ENCODE measurements at regions not wholly inside any gene's neighbourhood (a gene's known extent, or its start where the extent isn't known, plus 50 kb on each side); places are given as distances from the start of the nearest gene placed in this dataset.
"Not testable (repeated sequence)": the region's sequence is repeated elsewhere in the genome, so short reads cannot be mapped to it uniquely, and the experiment has no call there.

DNA sequence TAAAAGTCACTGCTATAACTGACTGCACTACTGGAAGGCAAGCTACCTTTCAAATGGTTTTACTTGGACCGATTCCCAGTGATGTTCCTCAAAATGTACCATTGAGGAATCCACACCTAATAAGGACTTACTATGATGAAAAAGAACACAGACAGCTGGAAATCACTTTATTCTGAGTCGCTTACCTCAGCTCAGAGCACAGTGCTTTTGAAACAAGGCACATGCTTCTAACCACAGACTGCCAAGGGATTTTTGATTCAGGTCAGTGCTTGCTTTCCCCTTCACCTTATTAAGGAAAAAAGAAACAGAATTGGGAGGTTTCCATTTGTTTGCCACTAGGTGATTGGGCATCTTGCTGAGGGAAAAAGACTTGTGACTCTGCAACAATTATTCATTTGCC is 707.5 kb upstream of the FSHR start:
- DNase-seq: no peak

- DNase-seq: no peak
Measured at GRCh38 chr2:49860834-49861233, 706.5 kb upstream of the FSHR start.

GRCh38 chr2:49860170-49860569 is 705.9 kb upstream of the FSHR start:
- DNase-seq: no peak

GRCh38 chr2:49858657-49859056 is 704.3 kb upstream of the FSHR start:
- no peak for DNase-seq

GRCh38 chr2:49858113-49858490 is 703.8 kb upstream of the FSHR start:
- DNase-seq: no peak

DNA sequence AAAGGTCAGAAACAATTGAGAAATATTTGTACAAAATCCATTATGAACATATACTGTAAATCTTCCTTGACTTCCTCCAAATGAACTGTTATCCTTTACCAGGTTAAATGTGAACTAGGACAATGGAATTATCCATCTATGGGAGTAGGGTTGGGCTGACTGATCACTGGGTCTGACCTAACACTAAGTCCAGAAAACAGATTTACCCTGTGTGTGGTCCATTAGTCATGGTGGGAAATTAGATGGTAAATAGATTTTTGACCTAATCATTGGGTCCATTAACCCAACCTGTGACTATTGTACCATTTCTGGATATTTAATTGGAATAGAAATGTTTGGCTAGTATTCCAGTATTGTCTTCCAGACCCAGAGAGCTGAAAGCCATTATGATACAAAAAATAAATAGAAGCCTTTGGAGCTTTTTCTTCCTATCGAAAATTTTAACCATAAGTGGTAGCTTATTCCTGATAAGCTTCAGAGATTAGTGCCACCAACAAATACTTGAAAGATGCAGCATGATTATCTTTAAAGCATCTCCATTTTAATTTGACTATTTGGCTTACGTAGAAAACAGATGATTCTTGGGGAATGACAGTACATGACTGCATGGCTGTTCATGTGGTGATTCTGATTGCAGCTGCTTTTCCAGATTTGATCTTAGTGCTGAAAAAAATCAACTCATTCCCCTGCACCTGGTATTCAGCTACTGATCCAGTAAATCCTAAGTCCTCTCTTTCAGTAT is 703.2 kb upstream of the FSHR start:
- DNase-seq: no peak

GRCh38 chr2:49845671-49846070 is 691.4 kb upstream of the FSHR start:
- DNase-seq: no peak

DNA sequence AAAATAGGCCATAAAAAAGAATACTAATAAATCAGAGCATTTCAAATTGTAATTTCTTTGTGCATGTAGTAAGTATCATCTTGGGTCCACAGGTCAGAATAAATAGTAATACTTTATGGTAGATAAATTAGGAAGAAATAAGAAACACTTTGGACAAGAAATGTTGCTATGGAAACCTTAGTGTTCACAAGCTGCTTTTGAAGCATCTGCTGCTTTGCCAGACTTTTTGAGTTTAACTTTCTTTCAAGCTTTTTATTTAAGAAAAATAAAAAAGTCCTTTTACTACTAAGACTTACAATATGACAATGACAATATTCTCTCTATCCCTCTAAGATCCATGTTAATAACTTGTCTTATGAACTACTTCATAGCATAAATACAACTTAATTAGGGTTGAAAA is 690.7 kb upstream of the FSHR start:
- DNase-seq: no peak

DNA sequence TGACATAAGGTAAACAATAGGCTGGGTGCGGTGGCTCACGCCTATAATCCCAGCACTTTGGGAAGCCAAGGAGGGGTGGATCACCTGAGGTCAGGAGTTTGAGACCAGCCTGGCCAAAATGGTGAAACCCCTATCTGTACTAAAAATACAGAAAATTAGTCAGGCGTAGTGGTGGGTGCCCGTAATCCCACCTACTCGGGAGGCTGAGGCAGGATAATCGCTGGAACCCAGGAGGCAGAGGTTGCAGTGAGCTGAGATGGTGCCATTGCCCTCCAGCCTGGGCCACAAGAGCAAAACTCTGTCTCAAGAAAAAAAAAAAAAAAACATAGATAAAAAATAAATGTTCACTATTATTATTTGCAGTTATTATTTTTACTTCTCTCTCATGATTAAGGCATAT is 689.8 kb upstream of the FSHR start:
- not testable (repeated sequence) for DNase-seq

- no peak for DNase-seq
Measured at GRCh38 chr2:49843314-49843713, 689.0 kb upstream of the FSHR start.

DNA sequence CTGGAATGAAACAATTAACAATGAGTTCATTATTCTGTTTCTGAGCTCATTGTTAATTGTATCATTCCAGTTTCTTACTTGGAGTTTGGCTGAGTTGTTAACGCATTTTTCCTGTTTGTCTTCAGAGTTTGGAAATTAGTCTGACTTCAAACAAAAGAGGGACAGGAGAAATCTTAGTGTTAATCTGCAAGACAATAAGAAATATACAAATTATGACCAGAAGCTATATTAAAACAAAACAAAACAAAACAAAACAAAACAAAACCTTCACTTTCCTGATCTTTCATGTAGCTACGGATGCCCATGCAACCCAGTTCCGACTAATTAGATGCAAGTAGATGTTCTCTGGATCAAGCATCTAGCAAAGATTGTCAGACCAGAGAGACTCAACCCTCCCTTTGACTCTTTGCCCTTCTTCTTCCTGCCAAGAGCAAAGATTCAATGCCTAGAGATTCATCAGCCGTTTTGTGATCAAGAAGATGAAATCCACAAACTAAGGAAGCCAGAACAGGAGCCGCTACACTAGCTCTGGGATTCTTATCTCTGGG is 686.2 kb upstream of the FSHR start:
- DNase-seq: no peak

DNA sequence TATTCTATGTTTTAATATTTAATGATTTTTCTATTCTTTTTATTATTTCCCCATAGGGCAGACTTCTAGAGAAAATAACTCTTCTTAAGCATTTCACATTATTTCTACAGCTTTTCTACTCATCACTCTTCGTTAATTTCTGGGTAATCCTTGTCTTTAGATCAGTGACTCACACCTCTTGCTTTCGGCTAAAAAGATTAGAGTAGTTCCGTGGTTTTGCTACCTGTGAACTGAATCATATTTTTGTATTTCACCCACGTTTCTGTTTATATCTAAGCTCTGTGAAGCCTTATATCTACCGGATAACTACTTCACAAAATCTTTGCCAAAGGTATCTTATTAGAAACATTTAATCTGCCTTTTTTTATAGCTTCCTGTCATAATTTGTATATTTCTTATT is 685.5 kb upstream of the FSHR start:
- no peak for DNase-seq

DNA sequence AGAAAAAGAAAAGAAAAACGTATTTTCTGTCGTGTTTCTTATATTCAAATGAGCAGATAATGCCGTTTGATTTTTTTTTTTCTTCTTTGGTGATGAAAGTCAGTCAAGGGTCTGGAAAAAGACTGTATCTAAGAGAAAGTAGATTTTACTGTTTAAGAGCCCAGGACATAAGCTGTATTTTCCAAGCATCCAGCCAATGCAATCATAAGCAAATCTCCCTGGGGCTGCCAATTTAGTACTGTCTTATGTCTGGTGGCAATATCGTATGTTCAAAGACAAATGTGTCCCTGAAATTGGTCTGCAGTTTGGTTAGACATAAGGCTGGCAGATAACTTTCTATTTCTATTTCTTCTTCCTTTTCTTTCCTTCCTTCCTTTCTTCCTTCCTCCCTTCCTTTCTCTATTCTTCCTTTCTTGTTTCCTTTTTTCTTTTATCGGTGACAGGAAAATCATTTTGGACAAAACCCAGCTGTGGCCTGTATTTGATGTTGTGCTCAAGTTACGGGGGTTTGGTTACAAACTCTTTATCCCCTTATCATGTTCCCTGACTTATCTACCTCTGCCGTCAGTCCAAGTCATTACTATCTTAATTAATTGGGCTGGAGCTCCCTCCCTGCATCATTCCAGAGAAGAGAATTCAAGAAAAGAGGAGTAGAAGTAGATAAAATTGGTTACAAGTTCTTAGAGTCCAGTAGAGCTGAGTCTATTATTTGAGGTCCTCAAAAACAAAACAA is 683.4 kb upstream of the FSHR start:
- no peak for DNase-seq

- no peak for DNase-seq
Measured at GRCh38 chr2:49836017-49836416, 681.7 kb upstream of the FSHR start.

GRCh38 chr2:49834433-49834832 is 680.1 kb upstream of the FSHR start:
- no peak for DNase-seq

GRCh38 chr2:49832555-49832954 is 678.2 kb upstream of the FSHR start:
- DNase-seq: no peak

DNA sequence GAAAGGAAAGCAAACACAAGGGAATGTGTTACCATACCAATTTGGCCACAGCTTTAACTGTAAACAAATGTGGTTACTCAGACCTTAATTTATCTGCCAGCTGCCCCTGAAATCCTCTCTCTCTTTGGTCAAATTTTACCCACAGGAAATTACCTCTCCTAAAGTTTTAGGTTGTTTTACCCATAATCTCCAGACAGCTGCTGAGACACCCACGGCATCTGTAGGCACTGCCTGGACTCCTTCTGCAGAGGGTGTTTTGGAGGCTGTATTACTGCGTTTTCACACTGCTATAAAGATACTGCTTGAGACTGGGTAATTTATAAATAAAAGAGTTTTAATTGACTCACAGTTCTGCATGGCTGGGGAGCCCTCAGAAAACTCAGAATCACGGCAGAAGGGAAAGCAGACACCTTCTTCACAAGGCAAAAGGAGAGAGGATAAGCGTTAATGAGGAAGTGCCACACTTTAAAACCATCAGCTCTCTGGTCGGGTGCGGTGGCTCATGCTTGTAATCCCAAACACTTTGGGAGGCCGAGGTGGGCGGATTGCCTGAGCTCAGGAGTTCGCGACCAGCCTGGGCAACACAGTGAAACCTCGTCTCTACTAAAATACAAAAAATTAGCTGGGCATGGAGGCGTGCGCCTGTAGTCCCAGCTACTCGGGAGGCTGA is 677.5 kb upstream of the FSHR start:
- no peak for DNase-seq

GRCh38 chr2:49830846-49831245 is 676.5 kb upstream of the FSHR start:
- DNase-seq: no peak

- no peak for DNase-seq
Measured at GRCh38 chr2:49827366-49827765, 673.1 kb upstream of the FSHR start.

GRCh38 chr2:49813208-49813607 is 658.9 kb upstream of the FSHR start:
- DNase-seq: no peak

- DNase-seq: no peak
Measured at GRCh38 chr2:49812730-49813129, 658.4 kb upstream of the FSHR start.

DNA sequence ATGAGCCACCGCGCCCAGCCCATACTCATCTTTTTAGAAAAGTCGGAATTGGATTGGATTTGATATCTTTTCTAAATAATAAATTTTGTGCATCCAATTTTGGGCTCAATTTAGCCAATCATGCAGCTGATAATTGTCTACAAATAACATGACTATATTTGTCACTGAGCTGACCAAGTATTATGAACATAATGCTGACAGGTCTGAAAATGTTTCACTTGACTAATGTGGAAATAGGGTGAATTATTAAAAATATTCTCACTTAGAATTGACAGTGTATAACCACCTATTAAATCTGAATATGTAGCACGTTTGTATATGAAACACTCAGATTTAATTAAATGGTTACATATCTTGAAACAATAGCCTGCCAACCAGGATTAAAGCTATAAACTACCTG is 657.2 kb upstream of the FSHR start:
- no peak for DNase-seq

DNA sequence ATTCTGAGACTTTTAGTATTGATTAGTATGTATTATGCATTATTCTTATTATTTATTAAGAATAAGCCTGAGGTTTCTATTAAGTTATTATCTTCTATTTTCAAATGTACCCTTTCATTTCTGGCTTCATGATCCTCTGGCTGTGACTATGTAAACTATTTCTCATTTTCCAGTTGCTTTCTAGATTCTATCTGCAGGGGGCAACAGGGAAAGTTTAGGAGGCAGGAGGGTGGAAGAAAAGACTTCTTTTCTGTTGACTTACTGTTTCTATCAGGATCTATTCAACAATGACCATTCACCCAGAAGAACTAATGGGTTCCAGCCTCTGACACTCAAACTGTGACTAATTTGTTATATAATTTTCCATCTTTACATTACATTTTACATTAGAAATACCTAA is 653.4 kb upstream of the FSHR start:
- DNase-seq: no peak

DNA sequence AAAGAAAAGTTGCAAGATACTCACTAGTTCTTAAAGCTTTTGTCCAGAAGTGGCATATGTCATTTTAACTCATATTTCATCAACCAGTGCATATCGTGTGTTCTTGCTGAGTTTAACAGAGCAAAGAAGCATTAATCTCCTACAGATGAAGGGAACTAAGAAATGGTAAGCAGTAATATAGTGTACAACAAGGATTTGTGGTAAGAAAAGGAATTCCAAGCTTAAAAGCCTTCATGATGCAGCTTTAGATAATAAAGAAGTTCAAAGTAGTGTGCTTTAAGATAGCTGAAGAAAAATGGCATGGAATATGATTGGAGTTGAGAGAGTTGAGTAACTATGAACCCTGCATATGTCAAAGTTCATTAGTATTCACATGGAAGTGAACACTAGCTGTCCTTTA is 649.8 kb upstream of the FSHR start:
- DNase-seq: no peak
